ENCODE measurements at regions not wholly inside any gene's neighbourhood (a gene's known extent, or its start where the extent isn't known, plus 50 kb on each side); places are given as distances from the start of the nearest gene placed in this dataset.
A peak's percentile ranks its signal among the peaks of the same experiment; 100 is the strongest.

DNA sequence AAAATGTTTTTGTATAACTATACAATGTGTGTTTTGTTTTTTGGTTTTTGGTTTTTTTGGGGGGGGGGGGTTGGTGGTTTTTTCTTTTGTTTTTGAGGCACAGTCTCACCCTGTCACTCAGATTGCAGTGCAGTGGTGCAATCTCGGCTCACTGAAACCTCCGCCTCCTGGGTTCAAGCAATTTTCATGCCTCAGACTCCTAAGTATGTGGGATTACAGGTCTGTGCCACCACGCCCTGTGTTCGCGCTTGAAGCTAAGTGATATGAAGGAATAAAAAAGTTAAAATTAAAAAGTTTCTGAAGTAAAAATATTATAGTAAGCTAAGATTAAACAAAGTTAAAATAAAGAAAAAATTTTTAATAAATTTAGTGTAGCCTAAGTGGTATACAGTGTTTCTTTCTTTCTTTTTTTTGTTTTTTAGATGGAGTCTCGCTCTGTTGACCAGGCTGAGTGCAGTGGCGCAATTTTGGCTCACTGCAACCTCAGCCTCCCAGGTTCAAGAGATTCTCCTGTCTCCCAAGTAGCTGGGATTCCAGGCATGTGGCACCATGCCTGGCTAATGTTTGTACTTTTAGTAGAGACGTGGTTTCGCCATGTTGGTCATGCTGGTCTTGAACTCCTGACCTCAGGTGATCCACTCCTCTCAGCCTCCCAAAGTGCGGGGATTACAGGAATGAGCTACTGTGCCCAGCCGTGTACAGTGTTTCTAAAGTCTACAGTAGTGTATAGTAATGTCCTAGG, 53.9 kb upstream of the TEX55 start:
- DNase-seq (ENCODE audit: low spot score), result no peak

DNA sequence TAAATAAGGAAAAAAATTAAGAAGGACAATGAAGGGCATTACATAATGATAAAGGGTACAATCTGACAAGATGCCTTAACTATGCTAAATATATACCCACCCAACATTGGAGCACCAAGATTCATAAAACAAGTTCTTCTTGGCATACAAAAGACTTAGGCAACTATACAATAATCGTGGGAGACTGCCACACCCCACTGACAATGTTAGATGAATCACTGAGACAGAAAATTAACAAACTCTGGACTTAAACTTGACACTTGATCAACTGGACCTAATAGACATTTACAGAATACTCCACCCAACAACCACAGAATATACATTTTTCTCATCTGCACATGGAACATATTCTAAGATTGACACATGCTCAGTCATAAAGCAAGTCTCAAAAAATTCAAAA, 53.2 kb upstream of the IGSF11 start:
- no peak for DNase-seq (ENCODE audit: low spot score)

DNA sequence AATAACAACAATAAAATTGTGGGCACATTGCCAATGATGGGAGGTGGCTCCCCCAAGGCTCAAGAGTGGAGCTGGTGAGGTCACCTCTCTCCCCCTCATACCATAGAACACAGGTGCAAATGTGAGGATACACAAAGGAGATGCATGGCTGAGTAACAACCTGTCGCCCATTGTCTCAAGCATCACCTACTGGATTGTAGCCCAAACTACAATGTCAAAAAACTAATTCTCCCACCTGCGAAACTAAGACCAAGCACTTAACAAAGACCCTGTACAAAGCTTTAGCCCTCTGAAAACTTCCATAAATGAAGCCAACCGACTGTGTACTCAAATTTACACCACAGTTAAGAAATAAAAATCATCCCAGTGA, 50.4 kb upstream of the IGSF11 start:
- DNase-seq (ENCODE audit: low spot score), result no peak

DNA sequence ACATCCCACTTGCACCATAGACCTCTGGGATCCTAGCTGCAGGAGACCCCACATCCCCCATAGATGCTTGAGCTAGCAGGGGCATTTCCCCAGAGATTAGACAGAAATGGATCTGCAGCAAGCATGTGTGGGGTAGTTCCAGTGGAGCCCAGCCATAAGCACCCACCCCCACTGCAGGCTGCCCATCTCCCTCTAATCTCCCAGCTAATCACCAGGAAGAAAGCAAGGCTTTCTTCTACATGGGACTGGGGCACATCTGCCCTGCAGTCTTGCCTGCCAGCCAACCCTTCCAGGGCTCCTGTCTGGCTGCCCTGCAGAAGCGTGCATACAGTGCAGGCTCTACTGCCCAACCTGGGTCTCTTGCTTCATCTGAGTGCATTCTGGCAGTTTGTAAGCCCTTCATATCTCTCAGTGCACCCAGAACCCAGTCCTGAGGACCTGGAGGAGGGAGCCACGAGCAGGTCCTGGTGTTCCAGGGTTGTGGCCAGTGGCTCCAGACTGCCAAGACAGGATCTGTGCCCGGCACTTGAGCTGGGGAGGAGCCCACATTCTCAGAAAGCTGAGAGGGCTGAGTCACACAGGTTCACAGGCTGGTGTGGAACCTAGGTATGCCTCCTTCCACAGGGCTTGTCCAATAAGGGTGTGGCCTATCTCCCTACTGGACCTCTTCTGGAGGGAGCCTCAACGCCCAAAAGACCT, 49.9 kb upstream of the IGSF11 start:
- peak; percentile 17 for DNase-seq (ENCODE audit: low spot score)

All from AG20443 (cell line).